ENCODE measurements at regions not wholly inside any gene's neighbourhood (a gene's known extent, or its start where the extent isn't known, plus 50 kb on each side); places are given as distances from the start of the nearest gene placed in this dataset.
"Not testable (repeated sequence)": the region's sequence is repeated elsewhere in the genome, so short reads cannot be mapped to it uniquely, and the experiment has no call there.

- DNase-seq (ENCODE audit: low spot score) = no peak
These were observed 366.5 kb upstream of the SEMA3C start for GRCh38 chr7:81285142-81285871.

GRCh38 chr7:81284576-81284975 is 365.7 kb upstream of the SEMA3C start:
- no peak for DNase-seq (ENCODE audit: low spot score)

DNA sequence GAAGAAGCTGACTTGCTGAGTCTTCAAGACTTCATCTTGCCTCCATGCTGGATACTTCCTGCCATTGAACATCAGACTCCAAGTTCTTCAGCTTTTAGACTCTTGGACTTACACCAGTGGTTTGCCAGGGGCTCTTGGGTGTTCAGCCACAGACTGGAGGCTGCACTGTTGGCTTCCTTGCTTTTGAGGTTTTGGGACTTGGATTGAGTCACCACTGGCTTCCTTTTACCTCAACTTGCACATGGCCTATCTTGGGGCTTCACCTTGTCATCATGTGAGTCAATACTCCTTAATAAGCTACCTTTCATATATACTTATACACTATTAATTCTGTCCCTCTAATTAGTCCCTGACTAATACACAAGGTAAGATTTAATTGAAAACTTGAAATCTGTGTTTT is 361.7 kb upstream of the SEMA3C start:
- DNase-seq (ENCODE audit: low spot score) = no peak

DNA sequence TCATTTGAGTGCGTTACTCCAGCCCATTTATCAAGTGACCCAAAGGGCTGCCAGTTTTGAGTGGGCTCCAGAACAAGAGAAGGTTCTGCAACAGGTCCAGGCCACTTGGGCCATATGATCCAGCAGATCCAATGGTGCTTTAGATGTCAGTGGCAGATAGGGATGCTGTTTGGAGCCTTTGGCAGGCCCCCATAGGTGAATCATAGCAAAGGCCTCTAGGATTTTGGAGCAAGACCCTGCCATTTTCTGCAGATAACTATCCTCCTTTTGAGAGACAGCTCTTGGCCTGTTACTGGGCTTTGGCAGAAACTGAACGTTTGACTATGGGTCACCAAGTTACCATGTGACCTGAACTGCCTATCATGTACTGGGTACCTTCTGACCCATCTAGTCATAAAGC is 358.8 kb upstream of the SEMA3C start:
- DNase-seq (ENCODE audit: low spot score) = no peak

DNA sequence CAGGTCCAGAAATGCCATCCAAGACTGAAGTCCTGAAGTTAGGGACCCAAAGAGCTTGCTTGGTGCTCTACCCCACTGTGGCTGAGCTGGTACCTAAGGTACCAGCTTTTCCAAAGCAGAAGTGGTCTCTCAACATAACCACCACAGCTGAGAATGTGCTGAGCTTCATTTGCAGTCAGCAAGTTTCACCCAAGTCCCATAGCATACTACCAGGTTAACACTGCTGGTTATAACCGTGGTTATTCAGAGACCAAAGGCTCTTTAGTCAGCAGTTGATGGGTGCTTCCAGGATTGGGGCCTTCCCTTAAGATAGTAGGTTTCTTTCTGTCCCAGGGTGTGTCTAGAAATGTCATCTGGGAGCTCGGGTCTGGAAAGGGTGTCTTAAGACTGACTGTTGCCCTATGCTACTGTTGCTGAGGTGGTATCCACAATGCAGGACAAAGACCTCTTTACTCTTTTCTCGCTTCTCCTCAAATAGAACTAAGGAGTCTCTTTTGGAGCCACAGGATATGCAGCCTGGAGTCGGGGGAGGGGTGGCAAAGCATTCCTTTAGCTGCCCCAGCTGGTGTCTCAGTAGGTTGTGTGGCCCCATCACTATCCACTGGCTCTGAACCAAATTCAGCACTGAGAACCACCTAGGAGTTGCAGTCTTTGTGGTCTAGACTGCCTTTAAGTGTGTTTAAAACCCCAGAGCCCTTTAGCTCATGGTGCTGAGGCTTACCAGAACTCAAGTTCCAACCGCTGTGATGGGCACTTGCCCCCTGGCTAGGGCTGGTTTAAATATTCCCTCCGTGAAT is 354.9 kb upstream of the SEMA3C start:
- DNase-seq (ENCODE audit: low spot score) = no peak

DNA sequence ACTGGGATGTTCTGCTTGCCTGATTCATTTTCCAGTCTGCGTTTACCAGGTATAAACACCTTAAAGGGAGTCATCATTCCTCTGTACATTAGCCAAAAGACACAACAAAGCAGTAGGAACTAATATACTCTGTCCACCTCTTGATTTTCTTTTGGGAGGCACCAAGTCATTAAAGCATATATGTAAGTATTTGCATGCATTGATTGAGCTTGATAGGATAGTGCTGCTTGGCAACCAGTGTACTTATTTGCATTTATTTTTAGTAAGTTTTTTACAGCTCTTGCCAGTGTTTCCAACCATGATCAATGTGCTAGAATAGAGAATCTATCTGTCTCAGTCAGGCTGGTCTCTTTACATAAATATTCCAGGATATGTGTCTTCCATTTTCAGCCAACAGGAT is 353.3 kb upstream of the SEMA3C start:
- DNase-seq (ENCODE audit: low spot score) = no peak

DNA sequence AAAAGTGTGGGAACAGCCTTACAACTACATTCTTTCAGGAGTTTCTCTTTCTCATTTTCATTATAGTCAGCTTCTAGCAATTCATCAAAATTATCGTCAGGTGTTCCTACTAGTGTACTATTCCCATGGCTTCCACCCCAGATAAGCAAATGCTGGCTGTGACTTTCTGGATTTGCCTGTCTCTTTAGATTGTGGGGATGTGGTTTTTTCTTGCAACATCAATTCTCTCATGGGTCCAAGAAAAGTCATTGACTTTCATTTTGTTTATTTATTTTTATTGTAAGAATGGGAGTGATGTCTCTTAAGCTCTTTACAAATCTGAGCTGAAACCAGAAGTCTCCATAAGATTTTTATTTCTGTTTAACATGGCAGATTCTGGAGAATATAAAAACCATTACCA is 349.7 kb upstream of the SEMA3C start:
- DNase-seq (ENCODE audit: low spot score) = no peak

GRCh38 chr7:81267508-81267907 is 348.7 kb upstream of the SEMA3C start:
- no peak for DNase-seq (ENCODE audit: low spot score)

GRCh38 chr7:81264116-81264515 is 345.3 kb upstream of the SEMA3C start:
- DNase-seq (ENCODE audit: low spot score) = no peak

DNA sequence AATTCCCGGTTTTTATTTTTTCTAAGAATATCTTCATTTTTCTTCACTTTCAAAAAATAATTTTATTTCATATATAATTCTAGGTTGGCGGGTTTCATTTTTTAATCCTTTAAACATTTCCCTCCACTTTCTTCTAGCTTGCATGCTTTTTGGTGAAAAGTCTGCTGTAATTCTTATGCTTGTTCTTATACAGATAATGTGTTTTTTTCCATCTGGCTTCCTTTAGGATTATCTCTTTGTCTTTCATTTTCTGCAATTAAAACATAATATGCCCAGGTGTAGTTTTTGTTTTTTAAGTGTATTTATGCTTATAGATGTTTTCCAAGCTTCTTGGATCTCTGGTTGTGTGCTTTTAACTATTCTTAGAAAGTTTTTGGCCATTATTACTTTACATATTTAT is 341.3 kb upstream of the SEMA3C start:
- no peak for DNase-seq (ENCODE audit: low spot score)

- DNase-seq (ENCODE audit: low spot score) = peak; percentile 7
These were observed 338.1 kb upstream of the SEMA3C start for GRCh38 chr7:81256991-81257390.

- no peak for DNase-seq (ENCODE audit: low spot score)
These were observed 329.6 kb upstream of the SEMA3C start for GRCh38 chr7:81248420-81248819.

GRCh38 chr7:81247364-81247763 is 328.5 kb upstream of the SEMA3C start:
- not testable (repeated sequence) for DNase-seq (ENCODE audit: low spot score)

- no peak for DNase-seq (ENCODE audit: low spot score)
These were observed 326.5 kb upstream of the SEMA3C start for GRCh38 chr7:81245353-81245752.

DNA sequence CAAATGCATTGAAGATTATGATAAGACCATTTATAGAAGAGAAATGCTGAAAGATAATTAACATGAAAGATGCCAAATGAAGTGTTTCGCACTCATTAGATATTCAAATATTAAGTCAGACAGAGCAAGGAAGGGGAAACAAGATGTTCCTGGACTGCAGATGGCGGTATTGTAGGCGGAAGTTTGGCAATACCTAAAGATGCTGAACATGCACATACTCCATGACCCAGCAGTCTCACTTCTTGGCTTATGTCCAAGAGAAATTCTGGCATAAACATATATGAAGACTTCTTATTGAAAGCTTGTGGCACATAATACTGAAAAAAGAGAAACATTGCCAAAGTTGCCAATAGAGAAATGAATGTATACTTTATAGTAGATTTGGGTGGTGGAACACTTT is 325.4 kb upstream of the SEMA3C start:
- DNase-seq (ENCODE audit: low spot score) = no peak

DNA sequence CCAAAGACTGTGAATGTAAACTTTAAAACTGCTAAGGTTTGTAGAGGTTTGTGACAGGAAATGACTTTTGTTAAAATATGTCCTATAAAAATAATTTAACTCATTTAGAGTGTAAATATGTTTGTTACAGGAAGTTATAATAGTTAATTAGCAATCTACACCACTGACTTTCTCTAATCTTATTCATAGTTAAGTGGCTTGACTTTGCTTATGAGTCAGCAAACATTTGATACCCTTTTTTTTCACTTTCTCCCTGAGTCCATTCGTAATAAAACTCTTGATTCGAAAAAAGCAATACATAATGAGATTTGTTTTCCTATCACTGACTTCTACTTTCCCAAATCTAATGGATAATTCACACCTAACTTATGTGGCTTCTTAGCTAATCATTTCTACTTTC is 317.7 kb upstream of the SEMA3C start:
- DNase-seq (ENCODE audit: low spot score) = no peak

- DNase-seq (ENCODE audit: low spot score) = no peak
These were observed 317.1 kb upstream of the SEMA3C start for GRCh38 chr7:81235997-81236396.

DNA sequence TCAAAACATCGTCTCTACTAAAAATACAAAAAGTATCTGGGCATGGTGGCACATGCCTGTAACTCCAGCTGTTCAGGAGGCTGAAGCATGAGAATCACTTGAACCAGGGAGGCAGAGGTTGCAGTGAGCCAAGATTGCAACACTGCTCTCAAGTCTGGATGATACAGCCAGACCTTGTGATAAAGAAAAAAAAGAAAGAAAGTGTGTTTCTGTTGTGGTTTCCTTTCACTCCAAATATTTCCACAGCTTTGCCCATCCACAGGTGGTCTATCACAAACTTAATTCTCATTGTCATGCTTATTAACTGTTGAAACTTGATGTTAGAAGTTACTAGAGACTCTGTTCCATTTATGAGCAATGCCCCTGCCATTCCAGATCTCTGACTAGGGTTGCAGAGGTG is 316.0 kb upstream of the SEMA3C start:
- no peak for DNase-seq (ENCODE audit: low spot score)

DNA sequence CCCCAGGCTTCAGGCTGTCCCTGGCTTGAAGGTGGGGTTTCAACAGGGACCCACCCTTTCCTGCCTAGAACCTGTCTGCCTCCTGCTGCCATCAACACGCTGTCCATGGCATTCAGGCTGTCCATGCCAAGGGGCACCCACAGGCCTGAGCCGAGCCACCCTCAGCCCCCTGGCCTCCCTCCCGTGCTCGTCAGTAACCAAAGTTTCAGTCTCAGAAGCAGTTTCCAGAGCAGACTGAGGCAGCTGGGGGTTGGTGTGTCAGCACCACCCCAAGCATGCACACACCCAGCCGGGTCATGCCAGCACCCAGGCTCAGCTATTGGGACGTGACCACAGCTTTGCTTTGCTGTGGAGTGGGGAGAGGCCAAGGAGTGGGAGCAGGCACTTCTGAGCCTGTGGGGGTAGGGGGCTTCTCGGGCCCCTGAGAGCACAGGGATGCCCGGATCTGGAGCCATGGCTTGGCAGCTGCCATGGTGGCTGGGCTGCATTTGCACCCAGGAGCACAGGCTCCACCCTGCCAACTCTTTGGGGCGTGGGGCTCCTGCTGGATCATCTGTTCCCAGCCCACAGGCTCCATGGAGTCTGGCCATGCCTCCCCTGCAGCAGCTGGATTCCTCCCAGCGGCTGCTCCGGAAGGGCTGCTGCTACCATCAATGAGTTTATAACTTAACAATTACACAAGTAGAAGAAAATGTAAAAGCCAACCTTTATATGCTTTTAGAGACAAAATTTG is 314.5 kb upstream of the SEMA3C start:
- no peak for DNase-seq (ENCODE audit: low spot score)

- DNase-seq (ENCODE audit: low spot score) = no peak
These were observed 313.4 kb upstream of the SEMA3C start for GRCh38 chr7:81232084-81232799.

GRCh38 chr7:81231301-81231838 is 312.5 kb upstream of the SEMA3C start:
- DNase-seq (ENCODE audit: low spot score) = no peak

DNA sequence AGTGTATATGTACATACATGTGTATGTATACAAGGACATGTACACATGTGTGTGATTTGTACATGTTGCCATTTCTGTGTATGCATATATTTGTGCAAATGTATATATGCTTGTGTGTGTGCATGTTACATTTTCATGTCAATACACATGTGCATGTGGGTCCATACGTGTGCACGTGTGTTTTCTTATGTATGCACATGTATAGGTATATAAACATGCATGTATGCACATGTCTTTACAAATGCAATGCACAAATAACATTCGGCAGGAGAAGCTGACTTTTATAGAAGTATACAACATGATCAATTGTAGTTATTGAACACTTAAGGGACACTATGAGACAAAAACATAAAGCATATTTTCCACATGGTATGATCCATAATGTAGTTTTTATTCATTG is 307.4 kb upstream of the SEMA3C start:
- DNase-seq (ENCODE audit: low spot score) = no peak
